GM21786 (cell line): ENCODE measurements at regions not wholly inside any gene's neighbourhood (a gene's known extent, or its start where the extent isn't known, plus 50 kb on each side); places are given as distances from the start of the nearest gene placed in this dataset.

Experiments
- ATAC-seq: cut with Tn5 transposase; IDR thresholded peaks from one replicate; pipeline ENCODE4 v1.9.1; 2021; ENCODE audit not compliant: unreplicated experiment

- no peak for ATAC-seq
These were observed 810.3 kb downstream of the BRINP1 start for GRCh38 chr9:118558891-118559290.

- ATAC-seq = no peak
These were observed 808.2 kb downstream of the BRINP1 start for GRCh38 chr9:118561051-118561450.

- no peak for ATAC-seq
These were observed 805.6 kb downstream of the BRINP1 start for GRCh38 chr9:118563677-118564076.

DNA sequence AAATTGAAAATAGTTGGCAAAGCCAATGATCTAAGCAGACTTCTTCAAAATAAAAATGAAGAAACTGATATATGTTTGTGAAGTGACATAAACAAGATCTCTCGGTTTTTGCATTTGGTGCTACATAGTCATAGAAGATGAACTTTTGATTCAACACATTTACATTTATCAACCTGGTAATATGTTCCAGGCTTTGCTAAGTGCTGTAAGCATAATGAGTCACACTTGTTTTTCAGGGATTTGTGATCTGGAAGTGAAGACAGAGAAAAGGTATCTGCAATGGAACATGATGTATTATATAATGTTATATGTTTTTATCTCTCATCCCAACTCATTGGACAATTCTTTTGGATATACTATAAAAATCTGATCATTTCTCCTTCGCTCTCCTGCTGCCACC lies 801.4 kb downstream of the BRINP1 start:
- no peak for ATAC-seq

DNA sequence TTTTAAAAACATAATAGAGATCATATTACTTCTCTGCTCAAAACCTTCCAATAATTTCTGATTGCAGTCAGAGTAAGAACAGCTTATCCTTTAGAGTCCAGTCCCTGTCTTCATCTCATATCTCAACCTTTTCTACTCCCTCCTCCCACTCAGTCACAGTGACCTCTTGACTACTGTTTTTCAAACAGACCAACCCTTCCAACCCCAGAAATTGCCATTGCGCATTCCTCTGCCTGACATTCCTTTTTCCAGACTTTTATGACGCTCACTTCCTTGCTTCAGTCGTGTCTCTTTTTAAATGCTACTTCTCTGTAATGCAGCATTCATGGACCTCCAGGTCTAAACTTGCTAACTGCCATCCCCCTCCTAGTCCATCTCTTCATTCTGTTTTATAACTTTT lies 800.5 kb downstream of the BRINP1 start:
- ATAC-seq = no peak

DNA sequence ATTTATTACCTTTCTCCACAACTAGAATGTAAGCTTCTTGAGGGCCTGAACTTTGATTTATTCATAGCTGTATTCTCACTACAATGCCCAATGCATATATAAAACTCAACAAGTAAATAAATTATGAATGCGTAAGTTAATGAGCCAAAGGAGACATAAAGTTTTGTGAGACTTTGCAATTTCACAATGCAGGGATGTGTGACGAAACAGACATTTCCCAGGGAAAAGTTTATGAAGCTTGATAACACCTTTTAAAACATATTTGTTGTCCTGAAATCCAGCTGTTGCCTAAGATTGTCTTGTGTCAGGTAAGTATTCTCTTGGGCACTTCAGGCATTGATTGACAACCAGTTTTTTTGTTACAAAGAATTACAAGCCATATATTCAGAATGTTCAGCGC lies 800.1 kb downstream of the BRINP1 start:
- ATAC-seq = no peak

DNA sequence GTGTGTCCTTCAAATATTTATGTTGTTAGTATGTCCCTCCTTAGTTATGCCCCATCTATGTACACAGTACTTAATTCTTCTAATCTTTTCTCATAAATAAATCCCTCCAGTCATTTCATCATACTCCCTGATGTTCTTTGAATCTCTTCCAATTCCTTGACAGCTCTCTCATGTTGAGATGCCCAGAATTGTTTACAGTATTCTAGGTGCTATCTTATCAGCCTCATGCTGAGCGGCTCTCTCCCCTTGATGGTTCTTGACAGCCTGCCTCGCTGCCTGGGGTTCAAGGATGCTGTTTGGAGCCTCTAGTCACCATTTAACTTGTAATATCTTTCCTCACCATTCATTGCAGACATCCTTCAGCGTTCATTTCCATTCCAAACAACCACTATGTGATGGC lies 799.2 kb downstream of the BRINP1 start:
- no peak for ATAC-seq

- no peak for ATAC-seq
These were observed 793.7 kb downstream of the BRINP1 start for GRCh38 chr9:118575341-118576070.

DNA sequence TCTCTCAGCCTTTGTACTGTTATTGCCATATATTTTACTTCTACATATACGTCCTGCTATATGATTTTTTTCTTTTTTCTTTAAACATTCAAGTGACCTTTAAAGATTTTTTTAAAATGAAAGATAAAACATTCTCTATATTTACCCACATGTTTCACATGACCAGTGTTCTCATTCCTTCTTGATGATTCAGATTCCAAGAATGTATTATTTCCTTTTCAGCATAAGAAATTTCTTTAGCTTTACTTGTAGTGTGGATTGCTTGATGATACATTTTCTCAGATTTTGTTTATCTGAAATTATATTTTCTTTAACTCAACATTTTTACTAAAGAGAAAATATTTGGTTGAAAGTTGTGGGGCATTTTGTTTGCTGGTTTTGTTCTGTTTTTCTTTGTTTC lies 792.1 kb downstream of the BRINP1 start:
- no peak for ATAC-seq

DNA sequence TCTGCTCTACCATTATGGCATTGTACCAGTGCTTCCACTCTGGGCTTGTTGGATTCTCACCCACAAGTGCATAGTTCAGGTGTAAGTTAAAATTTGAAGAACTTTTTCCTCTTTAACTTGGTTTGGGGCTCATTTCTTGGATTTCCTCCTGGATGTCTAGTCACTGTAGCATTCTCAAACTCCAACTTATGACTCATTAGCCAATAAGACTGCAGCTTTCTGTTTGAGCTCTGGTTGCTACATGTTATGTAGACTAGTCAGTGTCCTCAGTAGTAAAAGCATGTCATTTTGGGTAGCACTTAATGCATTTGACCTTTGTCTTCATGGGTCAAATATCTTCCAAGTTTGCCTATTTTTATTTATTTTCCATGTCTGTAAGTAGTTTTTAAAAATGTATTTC lies 790.8 kb downstream of the BRINP1 start:
- no peak for ATAC-seq

- ATAC-seq = no peak
These were observed 785.8 kb downstream of the BRINP1 start for GRCh38 chr9:118583414-118583813.

DNA sequence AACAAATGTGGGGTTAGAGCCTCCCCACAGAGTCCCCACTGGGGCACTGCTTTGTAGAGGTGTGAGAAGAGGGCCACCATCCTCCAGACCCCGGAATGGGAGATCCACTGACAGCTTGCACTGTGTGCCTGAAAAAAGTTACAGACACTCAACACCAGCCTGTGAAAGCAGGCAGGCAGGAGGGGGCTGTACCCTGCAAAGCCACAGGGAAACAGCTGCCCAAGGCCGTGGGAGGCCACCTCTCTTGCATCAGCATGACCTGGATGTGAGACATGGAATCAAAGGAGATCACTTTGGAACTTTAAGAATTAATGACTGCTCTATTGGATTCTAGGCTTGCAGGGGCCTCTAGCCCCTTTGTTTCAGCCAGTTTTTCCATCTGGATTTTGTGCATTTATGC lies 782.3 kb downstream of the BRINP1 start:
- no peak for ATAC-seq

- ATAC-seq = no peak
These were observed 774.8 kb downstream of the BRINP1 start for GRCh38 chr9:118594428-118594827.

- ATAC-seq = no peak
These were observed 773.4 kb downstream of the BRINP1 start for GRCh38 chr9:118595719-118596305.

GRCh38 chr9:118596374-118597015 lies 772.7 kb downstream of the BRINP1 start:
- no peak for ATAC-seq

- ATAC-seq = no peak
These were observed 762.6 kb downstream of the BRINP1 start for GRCh38 chr9:118606668-118607067.

DNA sequence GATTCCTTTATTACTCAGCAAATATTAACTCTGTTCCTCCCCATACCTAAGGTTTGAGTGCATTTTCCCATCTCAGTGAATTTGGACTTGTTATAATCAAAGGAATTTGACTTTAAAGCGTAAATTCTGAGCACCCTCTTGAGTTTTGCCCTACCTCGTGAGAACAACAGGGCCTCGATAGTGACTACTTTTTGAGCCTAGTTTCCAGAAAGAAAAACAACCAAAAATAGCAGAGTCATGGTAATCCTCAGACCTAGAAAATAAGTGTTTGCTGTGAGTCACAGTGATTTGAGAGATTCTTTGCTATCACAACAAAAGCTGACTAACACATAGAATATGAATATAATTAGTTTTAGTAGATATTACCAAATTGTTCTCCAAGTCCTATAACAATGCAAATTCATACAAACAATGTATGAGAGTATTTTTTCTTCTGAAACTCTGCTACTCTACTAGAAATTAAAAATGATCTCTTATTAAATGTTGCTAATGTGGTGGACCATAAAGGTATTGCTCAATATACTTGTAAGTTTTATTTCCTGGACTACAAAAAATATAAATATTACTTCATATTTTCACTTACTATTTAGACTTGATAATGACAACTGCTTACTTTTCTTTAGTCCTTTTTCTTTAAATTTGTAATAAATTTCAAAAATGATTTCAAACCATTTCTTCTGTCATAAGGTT lies 759.7 kb downstream of the BRINP1 start:
- no peak for ATAC-seq

DNA sequence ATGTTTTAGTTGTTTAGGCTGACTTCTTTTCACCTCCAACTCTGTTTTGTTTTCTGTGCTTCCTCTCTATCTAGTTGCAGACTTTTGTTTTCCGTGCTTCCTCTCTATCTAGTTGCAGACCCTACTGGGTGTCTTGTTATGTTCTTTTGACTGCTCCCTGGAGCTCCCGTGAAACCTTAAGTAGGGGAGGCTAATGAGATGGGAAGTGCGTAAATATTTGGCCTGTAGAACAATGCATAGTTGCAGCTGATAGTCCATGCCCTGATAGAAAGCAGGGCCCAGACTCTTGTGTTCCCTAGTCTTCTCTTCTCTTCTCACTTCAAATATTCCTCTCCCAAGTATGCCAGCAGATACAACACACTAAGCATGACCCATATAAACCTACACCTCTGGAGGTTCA lies 757.0 kb downstream of the BRINP1 start:
- no peak for ATAC-seq

GRCh38 chr9:118613996-118614395 lies 755.2 kb downstream of the BRINP1 start:
- no peak for ATAC-seq

GRCh38 chr9:118618084-118618483 lies 751.2 kb downstream of the BRINP1 start:
- no peak for ATAC-seq

GRCh38 chr9:118618849-118619248 lies 750.4 kb downstream of the BRINP1 start:
- no peak for ATAC-seq

DNA sequence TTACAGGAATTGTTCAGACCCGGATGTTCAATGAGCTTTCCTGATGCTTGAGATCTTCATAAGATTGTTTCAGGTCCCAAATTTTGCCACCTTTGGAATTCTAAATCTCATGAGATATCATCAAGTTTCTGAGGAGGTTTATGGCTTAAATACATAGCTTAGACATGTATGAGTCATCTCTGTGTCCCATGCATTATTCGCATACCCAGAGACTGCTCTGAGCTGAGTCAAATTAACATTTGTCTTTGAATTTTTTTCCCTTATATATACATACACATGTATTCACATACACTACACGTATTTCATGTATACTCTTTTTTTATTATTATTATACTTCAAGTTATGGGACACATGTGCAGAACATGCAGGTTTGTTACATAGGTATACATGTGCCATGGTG lies 744.6 kb downstream of the BRINP1 start:
- no peak for ATAC-seq
